Stimulated activated memory B cell treated with anti-CD40 and anti-IgM and Interleukin-4, amounts not matched to agents 10 μg/mL and 1 μg/mL and 100 μg/mL, for 72 hours (primary cell): ENCODE measurements at regions not wholly inside any gene's neighbourhood (a gene's known extent, or its start where the extent isn't known, plus 50 kb on each side); places are given as distances from the start of the nearest gene placed in this dataset.

ENCODE experiments used
- ATAC-seq: fragments of 150-1000 bp; cut with Tn5 transposase; 2 replicates; pipeline ENCODE4 v1.10.0; 2021
- H3K27ac Mint-ChIP-seq: one replicate; pipeline ENCODE4 v1.8.0; 2022; ENCODE audit warnings: mild to moderate bottlenecking, mixed read lengths
- H3K27me3 Mint-ChIP-seq: one replicate; pipeline ENCODE4 v1.8.0; 2022; ENCODE audit warnings: mixed read lengths
- H3K36me3 Mint-ChIP-seq: one replicate; pipeline ENCODE4 v1.8.0; 2022; ENCODE audit warnings: mixed read lengths
- H3K4me1 Mint-ChIP-seq: one replicate; pipeline ENCODE4 v1.8.0; 2022; ENCODE audit warnings: mixed read lengths
- H3K4me3 Mint-ChIP-seq: one replicate; pipeline ENCODE4 v1.8.0; 2022; ENCODE audit warnings: mild to moderate bottlenecking, moderate library complexity, mixed read lengths
- H3K9me3 Mint-ChIP-seq: one replicate; pipeline ENCODE4 v1.8.0; 2022; ENCODE audit warnings: mixed read lengths

- no peaks in the 10 kb centered on the region for H3K36me3 Mint-ChIP-seq
- H3K4me3 Mint-ChIP-seq: no peak overlapping the region
- H3K27me3 Mint-ChIP-seq: no peaks in the 10 kb centered on the region
- H3K27ac Mint-ChIP-seq: no peak overlapping the region
- H3K4me1 Mint-ChIP-seq: no peaks in the 10 kb centered on the region
- no peak for ATAC-seq
- H3K9me3 Mint-ChIP-seq: peaks cover 3% of the 10 kb centered on the region
These were observed 1078.1 kb upstream of the ADGRL2 start for GRCh38 chr1:80722611-80723010.

GRCh38 chr1:80706526-80706925 lies 1094.2 kb upstream of the ADGRL2 start:
- H3K27me3 Mint-ChIP-seq: no peaks in the 10 kb centered on the region

GRCh38 chr1:80678438-80678837 lies 1122.3 kb upstream of the ADGRL2 start:
- Mint-ChIP-seq H3K36me3 (no peaks in the 10 kb centered on the region), H3K27ac (no peak overlapping the region), H3K4me3 (no peak overlapping the region), H3K4me1 (no peaks in the 10 kb centered on the region), H3K9me3 (no peaks in the 10 kb centered on the region), H3K27me3 (no peaks in the 10 kb centered on the region)
- ATAC-seq: no peak

More at GRCh38 chr1:80706526-80706925, 1094.2 kb upstream of the ADGRL2 start:
- no peaks in the 10 kb centered on the region for H3K9me3 Mint-ChIP-seq
- no peaks in the 10 kb centered on the region for H3K36me3 Mint-ChIP-seq
- ATAC-seq: no peak
- no peak overlapping the region for H3K27ac Mint-ChIP-seq
- H3K4me3 Mint-ChIP-seq: no peak overlapping the region
- no peaks in the 10 kb centered on the region for H3K4me1 Mint-ChIP-seq

- no peak overlapping the region for H3K4me3 Mint-ChIP-seq
- no peak for ATAC-seq
- no peaks in the 10 kb centered on the region for H3K9me3 Mint-ChIP-seq
- no peak overlapping the region for H3K27ac Mint-ChIP-seq
- no peaks in the 10 kb centered on the region for H3K36me3 Mint-ChIP-seq
- no peaks in the 10 kb centered on the region for H3K27me3 Mint-ChIP-seq
- no peaks in the 10 kb centered on the region for H3K4me1 Mint-ChIP-seq
These were observed 1125.3 kb upstream of the ADGRL2 start for GRCh38 chr1:80675454-80675853.

- no peaks in the 10 kb centered on the region for H3K4me1 Mint-ChIP-seq
- H3K27me3 Mint-ChIP-seq: no peaks in the 10 kb centered on the region
- H3K4me3 Mint-ChIP-seq: no peak overlapping the region
- no peak for ATAC-seq
- H3K36me3 Mint-ChIP-seq: no peaks in the 10 kb centered on the region
- H3K9me3 Mint-ChIP-seq: no peaks in the 10 kb centered on the region
- H3K27ac Mint-ChIP-seq: no peak overlapping the region
These were observed 1126.7 kb upstream of the ADGRL2 start for GRCh38 chr1:80673935-80674597.

- Mint-ChIP-seq H3K27me3 (no peaks in the 10 kb centered on the region), H3K36me3 (no peaks in the 10 kb centered on the region), H3K27ac (no peak overlapping the region), H3K4me1 (peaks cover 4% of the 10 kb centered on the region), H3K9me3 (no peaks in the 10 kb centered on the region), H3K4me3 (no peak overlapping the region)
- ATAC-seq: no peak
These were observed 1132.4 kb upstream of the ADGRL2 start for GRCh38 chr1:80668372-80668771.

GRCh38 chr1:80666073-80666472 lies 1134.7 kb upstream of the ADGRL2 start:
- no peaks in the 10 kb centered on the region for H3K9me3 Mint-ChIP-seq
- peaks cover 4% of the 10 kb centered on the region for H3K4me1 Mint-ChIP-seq
- H3K36me3 Mint-ChIP-seq: no peaks in the 10 kb centered on the region
- H3K27ac Mint-ChIP-seq: no peak overlapping the region
- ATAC-seq: no peak
- H3K27me3 Mint-ChIP-seq: no peaks in the 10 kb centered on the region
- H3K4me3 Mint-ChIP-seq: no peak overlapping the region

- Mint-ChIP-seq H3K36me3 (peaks cover 1% of the 10 kb centered on the region), H3K4me1 (peaks cover 7% of the 10 kb centered on the region), H3K9me3 (peaks cover 4% of the 10 kb centered on the region), H3K27ac (no peak overlapping the region), H3K27me3 (no peaks in the 10 kb centered on the region), H3K4me3 (no peak overlapping the region)
- no peak for ATAC-seq
These were observed 1141.6 kb upstream of the ADGRL2 start for GRCh38 chr1:80659161-80659560.

- H3K4me1 Mint-ChIP-seq: peaks cover 7% of the 10 kb centered on the region
- peaks cover 8% of the 10 kb centered on the region for H3K9me3 Mint-ChIP-seq
- no peaks in the 10 kb centered on the region for H3K27me3 Mint-ChIP-seq
- H3K36me3 Mint-ChIP-seq: peaks cover 6% of the 10 kb centered on the region
- ATAC-seq: no peak
- no peak overlapping the region for H3K4me3 Mint-ChIP-seq
- no peak overlapping the region for H3K27ac Mint-ChIP-seq
These were observed 1143.0 kb upstream of the ADGRL2 start for GRCh38 chr1:80657707-80658106.

GRCh38 chr1:80657044-80657643 lies 1143.6 kb upstream of the ADGRL2 start:
- Mint-ChIP-seq H3K4me1 (peaks cover 7% of the 10 kb centered on the region), H3K27me3 (no peaks in the 10 kb centered on the region), H3K4me3 (no peak overlapping the region), H3K36me3 (peaks cover 6% of the 10 kb centered on the region), H3K9me3 (peaks cover 8% of the 10 kb centered on the region), H3K27ac (no peak overlapping the region)
- no peak for ATAC-seq

GRCh38 chr1:80656641-80657040 lies 1144.1 kb upstream of the ADGRL2 start:
- Mint-ChIP-seq H3K27ac (peak overlapping the region; percentile 18), H3K4me3 (no peak overlapping the region), H3K9me3 (peaks cover 8% of the 10 kb centered on the region), H3K27me3 (no peaks in the 10 kb centered on the region), H3K4me1 (peaks cover 7% of the 10 kb centered on the region), H3K36me3 (peaks cover 6% of the 10 kb centered on the region)
- no peak for ATAC-seq

GRCh38 chr1:80656014-80656636 lies 1144.6 kb upstream of the ADGRL2 start:
- ATAC-seq: peak; percentile 57
- Mint-ChIP-seq H3K4me1 (peaks cover 7% of the 10 kb centered on the region), H3K4me3 (peak overlapping the region; percentile 8), H3K27ac (peak overlapping the region; percentile 18), H3K9me3 (peaks cover 8% of the 10 kb centered on the region), H3K27me3 (no peaks in the 10 kb centered on the region), H3K36me3 (peaks cover 6% of the 10 kb centered on the region)

- Mint-ChIP-seq H3K36me3 (peaks cover 6% of the 10 kb centered on the region), H3K9me3 (peaks cover 3% of the 10 kb centered on the region), H3K4me1 (peaks cover 18% of the 10 kb centered on the region), H3K27me3 (no peaks in the 10 kb centered on the region), H3K27ac (peak overlapping the region; percentile 81), H3K4me3 (peak overlapping the region; percentile 33)
- no peak for ATAC-seq
These were observed 1154.7 kb upstream of the ADGRL2 start for GRCh38 chr1:80646053-80646452.

GRCh38 chr1:80645621-80646020 lies 1155.1 kb upstream of the ADGRL2 start:
- H3K36me3 Mint-ChIP-seq: peaks cover 6% of the 10 kb centered on the region

GRCh38 chr1:80640978-80641377 lies 1159.8 kb upstream of the ADGRL2 start:
- H3K27me3 Mint-ChIP-seq: no peaks in the 10 kb centered on the region
- H3K9me3 Mint-ChIP-seq: peaks cover 4% of the 10 kb centered on the region
- peak overlapping the region; percentile 47 for H3K27ac Mint-ChIP-seq
- H3K4me1 Mint-ChIP-seq: peaks cover 28% of the 10 kb centered on the region
- peak overlapping the region; percentile 74 for H3K4me3 Mint-ChIP-seq
- no peaks in the 10 kb centered on the region for H3K36me3 Mint-ChIP-seq
- ATAC-seq: peak; percentile 57

More at GRCh38 chr1:80645621-80646020, 1155.1 kb upstream of the ADGRL2 start:
- no peak for ATAC-seq
- peak overlapping the region; percentile 66 for H3K4me3 Mint-ChIP-seq
- no peaks in the 10 kb centered on the region for H3K27me3 Mint-ChIP-seq
- peak overlapping the region; percentile 81 for H3K27ac Mint-ChIP-seq
- peaks cover 3% of the 10 kb centered on the region for H3K9me3 Mint-ChIP-seq
- peaks cover 18% of the 10 kb centered on the region for H3K4me1 Mint-ChIP-seq
